Liver (tissue), 7 donors: ENCODE measurements at regions not wholly inside any gene's neighbourhood (a gene's known extent, or its start where the extent isn't known, plus 50 kb on each side); places are given as distances from the start of the nearest gene placed in this dataset.

ENCODE experiments used
- DNase-seq: peaks from one replicate; pipeline ENCODE4 v3.0.0-alpha.2; 2017; ENCODE audit warnings: low spot score
- H3K27ac ChIP-seq, 2 donors: one replicate each; pipeline ENCODE4 v1.7.0; 2013; ENCODE audit warnings: inconsistent platforms in 2 of 2, low read length in 2 of 2, control low read depth in 1 of 2, low read depth in 1 of 2, mild to moderate bottlenecking in 1 of 2
- H3K27me3 ChIP-seq, 4 donors: one replicate each; pipeline versions ENCODE4 v1.6.1 to v1.7.0; 2013; ENCODE audit warnings: low read length in 3 of 4, inconsistent platforms in 1 of 4, mild to moderate bottlenecking in 1 of 4, moderate library complexity in 1 of 4; ENCODE audit not compliant: control insufficient read depth in 4 of 4, insufficient read depth in 4 of 4
- H3K36me3 ChIP-seq, 4 donors: one replicate each; pipeline versions ENCODE4 v1.6.1 to v1.7.0; 2013; ENCODE audit warnings: low read length in 3 of 4, mild to moderate bottlenecking in 3 of 4, low read depth in 1 of 4, moderate library complexity in 1 of 4; ENCODE audit not compliant: control insufficient read depth in 4 of 4, insufficient read depth in 3 of 4
- H3K4me1 ChIP-seq, 4 donors: one replicate each; pipeline versions ENCODE4 v1.6.1 to v1.7.0; 2013; ENCODE audit warnings: low read length in 3 of 4, mild to moderate bottlenecking in 3 of 4, moderate library complexity in 1 of 4; ENCODE audit not compliant: control insufficient read depth in 4 of 4, insufficient read depth in 4 of 4
- H3K4me3 ChIP-seq, 3 donors: one replicate each; pipeline versions ENCODE4 v1.6.1 to v1.7.0; 2013; ENCODE audit warnings: low read length in 3 of 3, control low read depth in 1 of 3, low read depth in 1 of 3, mild to moderate bottlenecking in 1 of 3
- H3K9ac ChIP-seq, 2 donors: one replicate each; pipeline ENCODE4 v1.7.0; 2013; ENCODE audit warnings: low read length in 2 of 2, mild to moderate bottlenecking in 2 of 2, moderate library complexity in 2 of 2, control low read depth in 1 of 2, low read depth in 1 of 2
- H3K9me3 ChIP-seq, 4 donors: one replicate each; pipeline versions ENCODE4 v1.6.1 to v1.7.0; 2013; ENCODE audit warnings: low read length in 3 of 4; ENCODE audit not compliant: control insufficient read depth in 4 of 4
- EGR1 ChIP-seq, 2 donors: IDR thresholded peaks; 2 replicates each; pipeline ENCODE4 v1.6.1; 2016 to 2018; ENCODE audit warnings: antibody characterized with exemption in 2 of 2, low read depth in 2 of 2
- FOXA2 ChIP-seq: IDR thresholded peaks from 2 replicates; pipeline ENCODE4 v1.6.1; 2016; ENCODE audit warnings: antibody characterized with exemption
- HNF4A ChIP-seq, 2 donors: conservative IDR thresholded peaks; 2 replicates each; pipeline ENCODE4 v1.6.1; 2016; ENCODE audit warnings: antibody characterized with exemption in 2 of 2, mild to moderate bottlenecking in 2 of 2
- JUND ChIP-seq, 2 donors: IDR thresholded peaks; 2 replicates each; pipeline ENCODE4 v1.6.1; 2016; ENCODE audit warnings: antibody characterized with exemption in 2 of 2
- NR2F2 ChIP-seq: IDR thresholded peaks from 2 replicates; pipeline ENCODE4 v1.6.1; 2016; ENCODE audit warnings: antibody characterized with exemption
- RAD21 ChIP-seq, 2 donors: IDR thresholded peaks; 2 replicates each; pipeline ENCODE4 v1.6.1; 2016; ENCODE audit warnings: antibody characterized with exemption in 2 of 2, mild to moderate bottlenecking in 2 of 2
- SP1 ChIP-seq: IDR thresholded peaks from 2 replicates; pipeline ENCODE4 v1.6.1; 2018; ENCODE audit warnings: antibody characterized with exemption, mild to moderate bottlenecking
- YY1 ChIP-seq: IDR thresholded peaks from 2 replicates; pipeline ENCODE4 v1.6.1; 2016; ENCODE audit warnings: antibody characterized with exemption, mild to moderate bottlenecking
- WGBS: extraction: QIAGEN DNeasy Blood & Tissue Kit; methylation state at CpG from one replicate; pipeline ENCODE4 v1.1.7; 2013; 5-methylcytosine and 5-hydroxymethylcytosine counted together
- TF ChIP-seq, protein P1 (sequence below): IDR thresholded peaks from 2 replicates; pipeline ENCODE4 v1.6.1; 2016; ENCODE audit warnings: antibody characterized with exemption, mild to moderate bottlenecking
- TF ChIP-seq, protein P2 (sequence below): IDR thresholded peaks from 2 replicates; pipeline ENCODE4 v1.6.1; 2016; ENCODE audit warnings: antibody characterized with exemption
- donor health status: healthy.
- donor health status: healthy.
- donor health status: healthy.
- donor health status: healthy.

DNA sequence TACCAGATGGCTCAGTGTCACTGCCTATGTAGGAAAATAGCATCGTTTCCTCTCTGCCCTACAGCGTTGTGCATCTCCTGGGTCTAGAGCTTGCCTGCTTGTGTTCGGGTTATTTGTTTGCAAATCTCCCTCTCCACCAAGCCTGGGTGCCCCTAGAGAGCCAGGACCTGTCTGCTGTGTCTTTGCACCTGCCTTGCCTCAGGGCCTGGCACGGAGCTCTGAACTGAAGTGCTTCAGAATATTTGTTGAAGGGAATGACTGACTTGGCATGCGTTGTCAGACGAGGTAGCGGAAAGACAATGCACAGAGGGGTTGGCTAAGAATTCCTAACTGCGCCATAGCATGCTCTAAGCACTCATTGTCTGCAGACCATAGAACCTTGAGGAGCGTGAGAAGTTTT, 263.4 kb downstream of the FGF9 start (continued):
- TF ChIP-seq, protein P1, sequence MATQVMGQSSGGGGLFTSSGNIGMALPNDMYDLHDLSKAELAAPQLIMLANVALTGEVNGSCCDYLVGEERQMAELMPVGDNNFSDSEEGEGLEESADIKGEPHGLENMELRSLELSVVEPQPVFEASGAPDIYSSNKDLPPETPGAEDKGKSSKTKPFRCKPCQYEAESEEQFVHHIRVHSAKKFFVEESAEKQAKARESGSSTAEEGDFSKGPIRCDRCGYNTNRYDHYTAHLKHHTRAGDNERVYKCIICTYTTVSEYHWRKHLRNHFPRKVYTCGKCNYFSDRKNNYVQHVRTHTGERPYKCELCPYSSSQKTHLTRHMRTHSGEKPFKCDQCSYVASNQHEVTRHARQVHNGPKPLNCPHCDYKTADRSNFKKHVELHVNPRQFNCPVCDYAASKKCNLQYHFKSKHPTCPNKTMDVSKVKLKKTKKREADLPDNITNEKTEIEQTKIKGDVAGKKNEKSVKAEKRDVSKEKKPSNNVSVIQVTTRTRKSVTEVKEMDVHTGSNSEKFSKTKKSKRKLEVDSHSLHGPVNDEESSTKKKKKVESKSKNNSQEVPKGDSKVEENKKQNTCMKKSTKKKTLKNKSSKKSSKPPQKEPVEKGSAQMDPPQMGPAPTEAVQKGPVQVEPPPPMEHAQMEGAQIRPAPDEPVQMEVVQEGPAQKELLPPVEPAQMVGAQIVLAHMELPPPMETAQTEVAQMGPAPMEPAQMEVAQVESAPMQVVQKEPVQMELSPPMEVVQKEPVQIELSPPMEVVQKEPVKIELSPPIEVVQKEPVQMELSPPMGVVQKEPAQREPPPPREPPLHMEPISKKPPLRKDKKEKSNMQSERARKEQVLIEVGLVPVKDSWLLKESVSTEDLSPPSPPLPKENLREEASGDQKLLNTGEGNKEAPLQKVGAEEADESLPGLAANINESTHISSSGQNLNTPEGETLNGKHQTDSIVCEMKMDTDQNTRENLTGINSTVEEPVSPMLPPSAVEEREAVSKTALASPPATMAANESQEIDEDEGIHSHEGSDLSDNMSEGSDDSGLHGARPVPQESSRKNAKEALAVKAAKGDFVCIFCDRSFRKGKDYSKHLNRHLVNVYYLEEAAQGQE = no peak

DNA sequence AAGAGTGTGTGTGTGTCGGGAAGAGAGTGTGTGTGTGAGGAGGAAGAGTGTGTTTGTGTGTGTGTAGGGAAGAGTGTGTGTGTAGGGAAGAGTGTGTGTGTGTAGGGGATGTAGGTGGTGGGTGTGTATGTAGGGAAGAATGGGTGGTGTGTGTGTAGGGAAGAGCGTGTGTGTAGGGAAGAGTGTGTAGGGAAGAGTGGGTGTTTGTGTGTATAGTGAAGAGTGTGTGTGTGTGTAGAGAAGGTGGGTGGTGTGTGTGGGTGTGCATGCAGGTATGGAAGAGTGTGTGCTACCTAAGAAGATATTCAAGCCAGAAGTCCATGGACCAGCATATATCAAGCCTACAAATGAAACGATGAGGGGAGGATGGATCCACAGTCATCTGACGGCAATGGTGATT, 265.8 kb downstream of the FGF9 start:
- no peak for DNase-seq
- Histone ChIP-seq H3K36me3 (no peaks in the 10 kb centered on the region), H3K4me1 (no peaks in the 10 kb centered on the region), H3K27ac (no peak overlapping the region), H3K27me3 (peaks cover 0 to 5% (median 1%) of the 10 kb centered on the region in 4 donors), H3K4me3 (no peak overlapping the region), H3K9ac (no peak overlapping the region), H3K9me3 (no peaks in the 10 kb centered on the region)
- 94% methylated on average over 4 of the region's 4 CpGs for WGBS
- TF ChIP-seq, protein P2, sequence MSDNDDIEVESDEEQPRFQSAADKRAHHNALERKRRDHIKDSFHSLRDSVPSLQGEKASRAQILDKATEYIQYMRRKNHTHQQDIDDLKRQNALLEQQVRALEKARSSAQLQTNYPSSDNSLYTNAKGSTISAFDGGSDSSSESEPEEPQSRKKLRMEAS = no peak

DNA sequence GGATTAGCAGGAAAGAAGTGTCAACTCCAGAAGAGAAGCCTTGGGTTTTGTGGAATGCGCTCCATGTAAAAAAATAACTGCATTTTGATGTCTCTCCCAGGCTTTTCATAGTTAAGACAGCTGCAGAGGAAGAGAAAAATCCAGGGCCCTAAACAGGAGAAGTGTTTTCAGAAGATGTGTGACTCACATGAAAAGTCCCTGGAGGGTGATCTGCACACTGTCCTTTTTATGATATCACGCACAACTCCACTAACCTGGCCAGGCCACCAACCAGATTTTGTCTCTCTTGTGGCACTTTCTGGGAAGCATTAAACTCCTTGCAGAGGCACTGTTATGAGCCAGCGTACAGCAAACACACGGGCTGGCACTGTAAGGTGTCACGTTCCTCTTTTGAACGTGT, 267.3 kb downstream of the FGF9 start:
- no peak for TF ChIP-seq SP1
- no peak for TF ChIP-seq RAD21 (IDR thresholded peaks at IDR 0.05)
- TF ChIP-seq, protein P1 = no peak
- TF ChIP-seq HNF4A (conservative IDR thresholded peaks at IDR 0.05) = no peak
- no peak for TF ChIP-seq JUND (IDR thresholded peaks at IDR 0.05)
- TF ChIP-seq EGR1 (IDR thresholded peaks at IDR 0.05; ENCODE audit: low read depth in 2 of 2) = no peak
- no peak for TF ChIP-seq YY1
- no peak for TF ChIP-seq NR2F2
- no peak for TF ChIP-seq FOXA2
- H3K4me3 ChIP-seq = no peak overlapping the region
- H3K36me3 ChIP-seq = no peaks in the 10 kb centered on the region
- H3K9ac ChIP-seq = no peak overlapping the region
- peaks cover 0 to 1% (median 0%) of the 10 kb centered on the region in 4 donors for H3K9me3 ChIP-seq
- WGBS = 77% methylated on average over 6 of the region's 6 CpGs
- H3K27me3 ChIP-seq = peaks cover 0 to 5% (median 1%) of the 10 kb centered on the region in 4 donors
- no peak for DNase-seq
- no peak overlapping the region for H3K27ac ChIP-seq
- no peaks in the 10 kb centered on the region for H3K4me1 ChIP-seq
